IPS-15b (cell line): ENCODE measurements at regions not wholly inside any gene's neighbourhood (a gene's known extent, or its start where the extent isn't known, plus 50 kb on each side); places are given as distances from the start of the nearest gene placed in this dataset.

ENCODE experiments used
- H3K27me3 ChIP-seq: one replicate; pipeline ENCODE4 v1.6.1; 2013; ENCODE audit warnings: low read length; ENCODE audit not compliant: control insufficient read depth, insufficient read depth
- H3K36me3 ChIP-seq: one replicate; pipeline ENCODE4 v1.6.1; 2013; ENCODE audit warnings: low read length; ENCODE audit not compliant: control insufficient read depth, insufficient read depth
- H3K4me1 ChIP-seq: one replicate; pipeline ENCODE4 v1.6.1; 2013; ENCODE audit warnings: mild to moderate bottlenecking, low read length; ENCODE audit not compliant: control insufficient read depth, insufficient read depth
- H3K4me3 ChIP-seq: one replicate; pipeline ENCODE4 v1.5.1; 2013; ENCODE audit warnings: low read depth, low read length
- H3K9ac ChIP-seq: one replicate; pipeline ENCODE4 v1.6.1; 2013; ENCODE audit warnings: low read depth, mild to moderate bottlenecking, low read length
- H3K9me3 ChIP-seq: one replicate; pipeline ENCODE4 v1.6.1; 2013; ENCODE audit warnings: mild to moderate bottlenecking, low read length; ENCODE audit not compliant: control insufficient read depth, insufficient read depth

- H3K9me3 ChIP-seq, result no peaks in the 10 kb centered on the region
- no peak overlapping the region for H3K4me3 ChIP-seq
- H3K36me3 ChIP-seq, result no peaks in the 10 kb centered on the region
- no peaks in the 10 kb centered on the region for H3K27me3 ChIP-seq
- no peaks in the 10 kb centered on the region for H3K4me1 ChIP-seq
- H3K9ac ChIP-seq, result no peak overlapping the region
These were observed 64.7 kb downstream of the GPR6 start for GRCh38 chr6:110042670-110043296.

GRCh38 chr6:110043366-110043994, 65.4 kb downstream of the GPR6 start:
- Histone ChIP-seq H3K27me3 (no peaks in the 10 kb centered on the region), H3K4me3 (no peak overlapping the region), H3K9me3 (no peaks in the 10 kb centered on the region), H3K4me1 (no peaks in the 10 kb centered on the region), H3K9ac (no peak overlapping the region), H3K36me3 (no peaks in the 10 kb centered on the region)

- Histone ChIP-seq H3K4me3 (no peak overlapping the region), H3K9me3 (no peaks in the 10 kb centered on the region), H3K36me3 (no peaks in the 10 kb centered on the region), H3K4me1 (no peaks in the 10 kb centered on the region), H3K9ac (no peak overlapping the region), H3K27me3 (no peaks in the 10 kb centered on the region)
These were observed 66.0 kb downstream of the GPR6 start for GRCh38 chr6:110044096-110044495.

- H3K4me1 ChIP-seq, result no peaks in the 10 kb centered on the region
- no peak overlapping the region for H3K4me3 ChIP-seq
- no peak overlapping the region for H3K9ac ChIP-seq
- H3K9me3 ChIP-seq, result no peaks in the 10 kb centered on the region
- H3K27me3 ChIP-seq, result no peaks in the 10 kb centered on the region
- no peaks in the 10 kb centered on the region for H3K36me3 ChIP-seq
These were observed 66.5 kb downstream of the GPR6 start for GRCh38 chr6:110044622-110045021.

GRCh38 chr6:110048221-110048875, 70.2 kb downstream of the GPR6 start:
- Histone ChIP-seq H3K4me1 (no peaks in the 10 kb centered on the region), H3K9me3 (no peaks in the 10 kb centered on the region), H3K4me3 (no peak overlapping the region), H3K36me3 (no peaks in the 10 kb centered on the region), H3K9ac (no peak overlapping the region), H3K27me3 (no peaks in the 10 kb centered on the region)

GRCh38 chr6:110049696-110050439, 71.8 kb downstream of the GPR6 start:
- no peak overlapping the region for H3K9ac ChIP-seq

More at GRCh38 chr6:110049696-110050439, 71.8 kb downstream of the GPR6 start:
- no peaks in the 10 kb centered on the region for H3K4me1 ChIP-seq
- no peaks in the 10 kb centered on the region for H3K27me3 ChIP-seq
- H3K36me3 ChIP-seq, result no peaks in the 10 kb centered on the region
- no peaks in the 10 kb centered on the region for H3K9me3 ChIP-seq
- H3K4me3 ChIP-seq, result no peak overlapping the region
